Endodermal cell (in vitro differentiated cells): ENCODE measurements at regions not wholly inside any gene's neighbourhood (a gene's known extent, or its start where the extent isn't known, plus 50 kb on each side); places are given as distances from the start of the nearest gene placed in this dataset.

ENCODE experiments used
- DNase-seq: peaks from one replicate; pipeline ENCODE4 v3.0.0-alpha.2; 2017
- H3K27ac ChIP-seq: 2 replicates; pipeline ENCODE4 v1.5.1; 2013; ENCODE audit warnings: mild to moderate bottlenecking, low read depth, low read length, moderate library complexity
- H3K27me3 ChIP-seq: 2 replicates; pipeline ENCODE4 v1.6.1; 2013; ENCODE audit warnings: mild to moderate bottlenecking, low read length, moderate library complexity; ENCODE audit not compliant: insufficient read depth, control insufficient read depth, poor library complexity, severe bottlenecking
- H3K36me3 ChIP-seq: 2 replicates; pipeline ENCODE4 v1.7.0; 2013; ENCODE audit warnings: mild to moderate bottlenecking, low read length, moderate library complexity; ENCODE audit not compliant: control insufficient read depth, insufficient read depth
- H3K4me1 ChIP-seq: one replicate; pipeline ENCODE4 v1.7.0; 2013; ENCODE audit warnings: low read length; ENCODE audit not compliant: control insufficient read depth, insufficient read depth
- H3K4me3 ChIP-seq: 2 replicates; pipeline ENCODE4 v1.5.1; 2013; ENCODE audit warnings: mild to moderate bottlenecking, low read length, moderate library complexity
- H3K9ac ChIP-seq: 2 replicates; pipeline ENCODE4 v1.6.1; 2013; ENCODE audit warnings: mild to moderate bottlenecking, low read length, moderate library complexity; ENCODE audit not compliant: poor library complexity, severe bottlenecking; ENCODE audit errors: extremely low read depth
- H3K9me3 ChIP-seq: 2 replicates; pipeline ENCODE4 v1.6.1; 2013; ENCODE audit warnings: mild to moderate bottlenecking, low read length, moderate library complexity; ENCODE audit not compliant: control insufficient read depth
- H3K27ac Mint-ChIP-seq: 2 replicates; pipeline ENCODE4 v1.8.0; 2020; ENCODE audit warnings: mixed read lengths
- H3K27me3 Mint-ChIP-seq: 2 replicates; pipeline ENCODE4 v1.8.0; 2021; ENCODE audit warnings: mild to moderate bottlenecking, mixed read lengths; ENCODE audit not compliant: insufficient read depth
- H3K36me3 Mint-ChIP-seq: 2 replicates; pipeline ENCODE4 v1.8.0; 2020; ENCODE audit warnings: low read depth, mixed read lengths
- H3K4me1 Mint-ChIP-seq: 2 replicates; pipeline ENCODE4 v1.8.0; 2020; ENCODE audit warnings: mixed read lengths
- H3K4me3 Mint-ChIP-seq: 2 replicates; pipeline ENCODE4 v1.8.0; 2020; ENCODE audit warnings: mild to moderate bottlenecking, moderate library complexity, mixed read lengths
- H3K9me3 Mint-ChIP-seq: 2 replicates; pipeline ENCODE4 v1.8.0; 2020; ENCODE audit warnings: mild to moderate bottlenecking, mixed read lengths
- WGBS, 2 experiments: methylation state at CpG; one replicate each; pipeline versions ENCODE4 v1.1.5 to v1.1.7; 2013; ENCODE audit warnings: missing lambda C conversion rate in 2 of 2, mixed read lengths in 1 of 2; ENCODE audit not compliant: insufficient coverage in 1 of 2, insufficient read length in 1 of 2; 5-methylcytosine and 5-hydroxymethylcytosine counted together
- TF ChIP-seq, protein P1 (sequence below): fragments of 200-600 bp; sonication (generic); conservative IDR thresholded peaks from 2 replicates; pipeline ENCODE4 v1.5.0; 2021; ENCODE audit warnings: antibody characterized with exemption, mild to moderate bottlenecking

DNA sequence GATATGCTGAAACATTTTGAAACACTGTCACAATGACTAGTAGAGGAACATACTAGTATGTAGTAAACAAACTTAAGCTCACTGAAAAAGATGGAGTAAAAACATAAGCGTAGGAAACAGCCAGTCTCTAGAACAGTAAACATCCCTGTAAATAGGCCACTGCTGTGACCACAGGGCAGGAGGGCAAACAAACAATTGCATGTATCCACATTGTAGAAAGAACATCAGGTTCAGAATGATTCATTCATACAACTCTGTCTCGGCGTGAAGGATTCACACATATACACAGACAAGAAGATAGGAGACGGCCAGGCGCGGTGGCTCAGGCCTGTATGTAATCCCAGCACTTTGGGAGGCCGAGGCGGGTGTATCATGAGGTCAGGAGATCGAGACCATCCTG is 390.1 kb downstream of the IRS2 start:
- H3K4me3 Mint-ChIP-seq = no peak overlapping the region
- no peak overlapping the region for H3K4me3 ChIP-seq
- no peaks in the 10 kb centered on the region for H3K9me3 ChIP-seq
- peaks cover 5% of the 10 kb centered on the region for H3K27me3 ChIP-seq
- DNase-seq = no peak
- H3K9ac ChIP-seq = no peak overlapping the region
- H3K27ac ChIP-seq = no peak overlapping the region
- 92 to 95% methylated on average over 7 to 8 of the region's 9 CpGs for WGBS, 2 experiments
- H3K36me3 ChIP-seq = no peaks in the 10 kb centered on the region
- H3K4me1 Mint-ChIP-seq = peaks cover 17% of the 10 kb centered on the region
- H3K36me3 Mint-ChIP-seq = peaks cover 2% of the 10 kb centered on the region
- TF ChIP-seq, protein P1, sequence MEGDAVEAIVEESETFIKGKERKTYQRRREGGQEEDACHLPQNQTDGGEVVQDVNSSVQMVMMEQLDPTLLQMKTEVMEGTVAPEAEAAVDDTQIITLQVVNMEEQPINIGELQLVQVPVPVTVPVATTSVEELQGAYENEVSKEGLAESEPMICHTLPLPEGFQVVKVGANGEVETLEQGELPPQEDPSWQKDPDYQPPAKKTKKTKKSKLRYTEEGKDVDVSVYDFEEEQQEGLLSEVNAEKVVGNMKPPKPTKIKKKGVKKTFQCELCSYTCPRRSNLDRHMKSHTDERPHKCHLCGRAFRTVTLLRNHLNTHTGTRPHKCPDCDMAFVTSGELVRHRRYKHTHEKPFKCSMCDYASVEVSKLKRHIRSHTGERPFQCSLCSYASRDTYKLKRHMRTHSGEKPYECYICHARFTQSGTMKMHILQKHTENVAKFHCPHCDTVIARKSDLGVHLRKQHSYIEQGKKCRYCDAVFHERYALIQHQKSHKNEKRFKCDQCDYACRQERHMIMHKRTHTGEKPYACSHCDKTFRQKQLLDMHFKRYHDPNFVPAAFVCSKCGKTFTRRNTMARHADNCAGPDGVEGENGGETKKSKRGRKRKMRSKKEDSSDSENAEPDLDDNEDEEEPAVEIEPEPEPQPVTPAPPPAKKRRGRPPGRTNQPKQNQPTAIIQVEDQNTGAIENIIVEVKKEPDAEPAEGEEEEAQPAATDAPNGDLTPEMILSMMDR = no peak
- no peak overlapping the region for H3K27ac Mint-ChIP-seq
- no peaks in the 10 kb centered on the region for H3K4me1 ChIP-seq
- H3K9me3 Mint-ChIP-seq = peaks cover 6% of the 10 kb centered on the region
- H3K27me3 Mint-ChIP-seq = no peaks in the 10 kb centered on the region

DNA sequence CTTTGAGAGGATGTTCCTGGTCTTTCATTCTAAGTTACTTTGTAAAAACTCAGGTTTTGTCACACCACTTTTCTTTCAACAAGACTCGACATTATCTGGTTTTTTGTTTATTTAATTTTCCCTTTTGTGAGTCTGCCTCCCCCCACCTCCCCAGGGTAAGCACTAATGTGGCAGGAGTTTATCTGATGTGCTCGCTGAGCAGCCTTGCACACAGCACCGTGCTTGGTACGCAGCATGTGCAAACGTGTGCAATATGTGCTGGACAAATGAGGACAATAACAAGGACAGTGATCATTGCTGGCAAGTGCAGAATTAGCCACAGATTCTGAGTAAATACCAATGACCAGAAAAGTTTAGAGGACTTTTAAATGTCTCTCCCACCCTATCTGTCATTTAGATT is 391.4 kb downstream of the IRS2 start:
- Mint-ChIP-seq H3K4me1 (peaks cover 14% of the 10 kb centered on the region), H3K27me3 (no peaks in the 10 kb centered on the region), H3K4me3 (no peak overlapping the region), H3K27ac (no peak overlapping the region), H3K9me3 (peaks cover 5% of the 10 kb centered on the region), H3K36me3 (no peaks in the 10 kb centered on the region)
- H3K36me3 ChIP-seq = no peaks in the 10 kb centered on the region
- H3K4me1 ChIP-seq = no peaks in the 10 kb centered on the region
- H3K4me3 ChIP-seq = no peak overlapping the region
- no peak overlapping the region for H3K27ac ChIP-seq
- H3K27me3 ChIP-seq = peaks cover 5% of the 10 kb centered on the region
- TF ChIP-seq, protein P1 = no peak
- H3K9me3 ChIP-seq = no peaks in the 10 kb centered on the region
- WGBS, 2 experiments = 77 to 84% methylated on average over 4 to 5 of the region's 5 CpGs
- DNase-seq = no peak
- no peak overlapping the region for H3K9ac ChIP-seq

DNA sequence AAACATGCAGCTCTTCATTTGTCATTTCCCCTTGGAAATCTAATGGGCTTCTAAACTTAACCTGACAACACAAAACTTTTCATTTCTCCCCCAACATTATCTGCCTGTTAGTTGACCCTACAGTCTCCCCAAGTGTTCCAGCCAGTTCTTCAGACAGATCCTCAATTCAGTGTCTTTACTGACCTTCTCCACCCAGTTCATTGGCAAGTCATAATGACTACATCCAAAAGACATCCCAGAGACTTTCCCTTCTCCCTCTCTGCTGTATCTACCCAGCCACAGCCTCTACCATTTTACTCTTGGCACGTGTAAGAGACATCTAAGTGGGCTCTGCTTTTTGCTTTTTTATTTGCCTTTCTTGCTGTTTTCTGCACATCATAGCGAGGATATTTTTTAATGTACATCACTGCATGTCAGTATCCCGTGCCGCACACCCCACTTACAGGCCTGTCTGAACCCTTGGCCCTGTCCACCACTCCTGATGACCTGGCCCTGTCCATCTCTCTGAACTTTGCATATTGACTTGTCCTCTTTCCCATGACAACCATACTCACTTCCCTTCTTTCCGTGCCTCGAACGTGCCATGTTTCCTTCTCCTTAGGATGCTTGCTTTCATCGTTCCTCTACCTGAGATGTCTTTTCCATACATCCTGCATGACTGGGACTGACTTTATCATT is 391.9 kb downstream of the IRS2 start:
- Mint-ChIP-seq H3K36me3 (no peaks in the 10 kb centered on the region), H3K9me3 (peaks cover 5% of the 10 kb centered on the region), H3K4me1 (peaks cover 14% of the 10 kb centered on the region), H3K27ac (no peak overlapping the region), H3K4me3 (no peak overlapping the region), H3K27me3 (no peaks in the 10 kb centered on the region)
- 96 to 97% methylated on average over 8 of the region's 8 CpGs for WGBS, 2 experiments
- H3K9ac ChIP-seq = no peak overlapping the region
- H3K4me3 ChIP-seq = no peak overlapping the region
- H3K27me3 ChIP-seq = peaks cover 5% of the 10 kb centered on the region
- no peaks in the 10 kb centered on the region for H3K4me1 ChIP-seq
- H3K36me3 ChIP-seq = no peaks in the 10 kb centered on the region
- DNase-seq = no peak
- H3K9me3 ChIP-seq = no peaks in the 10 kb centered on the region
- H3K27ac ChIP-seq = no peak overlapping the region
- TF ChIP-seq, protein P1 = no peak
